ENCODE measurements at regions not wholly inside any gene's neighbourhood (a gene's known extent, or its start where the extent isn't known, plus 50 kb on each side); places are given as distances from the start of the nearest gene placed in this dataset.

GRCh38 chr18:34549367-34549766 lies 160.7 kb upstream of the DTNA start:
- Mint-ChIP-seq H3K27me3 (ENCODE audit: low read depth) (no peaks in the 10 kb centered on the region), H3K27ac (no peak overlapping the region), H3K9me3 (no peaks in the 10 kb centered on the region), H3K4me3 (no peak overlapping the region), H3K36me3 (no peaks in the 10 kb centered on the region), H3K4me1 (peaks cover 5% of the 10 kb centered on the region)
- TF ChIP-seq CTCF (IDR thresholded peaks at IDR 0.05; ENCODE audit: unreplicated experiment): no peak
- DNase-seq (ENCODE audit: low spot score in 2 of 2, unreplicated experiment in 2 of 2): no peak

- H3K4me1 Mint-ChIP-seq: no peaks in the 10 kb centered on the region
- no peak overlapping the region for H3K4me3 Mint-ChIP-seq
- peaks cover under 1% of the 10 kb centered on the region for H3K9me3 Mint-ChIP-seq
Measured at GRCh38 chr18:34550156-34550555, 159.9 kb upstream of the DTNA start.

GRCh38 chr18:34550902-34551301 lies 159.2 kb upstream of the DTNA start:
- H3K9me3 Mint-ChIP-seq: peaks cover 4% of the 10 kb centered on the region
- H3K27me3 Mint-ChIP-seq (ENCODE audit: low read depth): no peaks in the 10 kb centered on the region
- no peak for TF ChIP-seq CTCF (IDR thresholded peaks at IDR 0.05; ENCODE audit: unreplicated experiment)
- H3K36me3 Mint-ChIP-seq: no peaks in the 10 kb centered on the region
- no peak overlapping the region for H3K4me3 Mint-ChIP-seq
- no peaks in the 10 kb centered on the region for H3K4me1 Mint-ChIP-seq
- no peak for DNase-seq (ENCODE audit: low spot score in 2 of 2, unreplicated experiment in 2 of 2)
- H3K27ac Mint-ChIP-seq: no peak overlapping the region

More at GRCh38 chr18:34550156-34550555, 159.9 kb upstream of the DTNA start:
- Mint-ChIP-seq H3K36me3 (no peaks in the 10 kb centered on the region), H3K27me3 (ENCODE audit: low read depth) (no peaks in the 10 kb centered on the region), H3K27ac (no peak overlapping the region)
- no peak for TF ChIP-seq CTCF (IDR thresholded peaks at IDR 0.05; ENCODE audit: unreplicated experiment)
- DNase-seq (ENCODE audit: low spot score in 2 of 2, unreplicated experiment in 2 of 2): no peak

- H3K4me3 Mint-ChIP-seq: no peak overlapping the region
- no peak for TF ChIP-seq CTCF (IDR thresholded peaks at IDR 0.05; ENCODE audit: unreplicated experiment)
- no peaks in the 10 kb centered on the region for H3K36me3 Mint-ChIP-seq
- no peaks in the 10 kb centered on the region for H3K4me1 Mint-ChIP-seq
- H3K27ac Mint-ChIP-seq: no peak overlapping the region
- no peaks in the 10 kb centered on the region for H3K27me3 Mint-ChIP-seq (ENCODE audit: low read depth)
- no peak for DNase-seq (ENCODE audit: low spot score in 2 of 2, unreplicated experiment in 2 of 2)
- peaks cover 4% of the 10 kb centered on the region for H3K9me3 Mint-ChIP-seq
Measured at GRCh38 chr18:34551824-34552223, 158.3 kb upstream of the DTNA start.

- Mint-ChIP-seq H3K4me1 (no peaks in the 10 kb centered on the region), H3K9me3 (peaks cover 4% of the 10 kb centered on the region)
Measured at GRCh38 chr18:34562252-34562870, 147.7 kb upstream of the DTNA start.

More at GRCh38 chr18:34562252-34562870, 147.7 kb upstream of the DTNA start:
- H3K4me3 Mint-ChIP-seq: no peak overlapping the region
- no peaks in the 10 kb centered on the region for H3K27me3 Mint-ChIP-seq (ENCODE audit: low read depth)
- TF ChIP-seq CTCF (IDR thresholded peaks at IDR 0.05; ENCODE audit: unreplicated experiment): no peak
- no peak overlapping the region for H3K27ac Mint-ChIP-seq
- DNase-seq (ENCODE audit: low spot score in 2 of 2, unreplicated experiment in 2 of 2): no peak
- no peaks in the 10 kb centered on the region for H3K36me3 Mint-ChIP-seq

Data from mesothelial cell of epicardium (in vitro differentiated cells).